ENCODE measurements at regions not wholly inside any gene's neighbourhood (a gene's known extent, or its start where the extent isn't known, plus 50 kb on each side); places are given as distances from the start of the nearest gene placed in this dataset.
"Not testable (repeated sequence)": the region's sequence is repeated elsewhere in the genome, so short reads cannot be mapped to it uniquely, and the experiment has no call there.

GRCh38 chr2:75870651-75871137 is 160.0 kb upstream of the GCFC2 start:
- no peaks in the 10 kb centered on the region for H4K20me1 ChIP-seq
- no peaks in the 10 kb centered on the region for H3K27me3 ChIP-seq
- H3K36me3 ChIP-seq, result no peaks in the 10 kb centered on the region
- 0 out of 22 replicates have a peak, but pooled peaks cover 0 to 5% (median 0%) of the 10 kb centered on the region in 11 experiments for H3K9me3 ChIP-seq (replicated peaks in 1 of 11)
- no peak overlapping the region for H3K9ac ChIP-seq
- TF ChIP-seq Cebpa-rat (IDR thresholded peaks at IDR 0.05), result no peak
- no peak overlapping the region for H3K4me3 ChIP-seq
- H3K4me1 ChIP-seq, result no peaks in the 10 kb centered on the region
- no peak overlapping the region for H3K4me2 ChIP-seq
- no peak overlapping the region for H3K27ac ChIP-seq

- Histone ChIP-seq H3K9ac (no peak overlapping the region), H3K36me3 (no peaks in the 10 kb centered on the region), H3K4me3 (no peak overlapping the region), H3K27ac (no peak overlapping the region), H3K4me2 (no peak overlapping the region), H3K27me3 (no peaks in the 10 kb centered on the region), H3K9me3 (replicated peaks in 1 of 11) (0 out of 22 replicates have a peak, but pooled peaks cover 0 to 5% (median 0%) of the 10 kb centered on the region in 11 experiments), H4K20me1 (no peaks in the 10 kb centered on the region), H3K4me1 (no peaks in the 10 kb centered on the region)
- TF ChIP-seq Cebpa-rat (IDR thresholded peaks at IDR 0.05), result no peak
These were observed 159.4 kb upstream of the GCFC2 start for GRCh38 chr2:75870133-75870532.

DNA sequence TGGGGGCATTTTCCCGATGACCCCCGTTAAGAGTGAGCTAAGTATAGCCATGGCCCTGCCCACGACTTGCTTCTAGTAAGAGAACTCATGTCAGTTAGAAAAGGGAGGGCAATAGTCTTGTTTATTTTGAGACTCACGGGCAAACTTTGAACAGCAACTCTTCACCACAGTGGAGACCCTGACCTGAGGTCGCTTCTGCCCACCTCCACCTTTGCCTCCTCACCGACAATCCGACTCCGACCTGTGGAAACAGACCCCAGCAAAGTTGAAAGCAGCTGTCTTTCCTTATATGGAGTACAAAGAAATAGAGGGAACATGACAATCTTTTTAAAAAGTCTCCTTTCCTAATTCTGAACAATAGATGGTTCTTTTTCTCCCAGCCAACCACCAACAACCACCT is 155.0 kb upstream of the GCFC2 start:
- H3K9me3 ChIP-seq (replicated peaks in 1 of 11), result no peaks in the 10 kb centered on the region
- H3K27ac ChIP-seq, result no peak overlapping the region
- TF ChIP-seq Cebpa-rat (IDR thresholded peaks at IDR 0.05), result no peak
- H3K9ac ChIP-seq, result no peak overlapping the region
- H3K27me3 ChIP-seq, result no peaks in the 10 kb centered on the region
- no peaks in the 10 kb centered on the region for H3K36me3 ChIP-seq
- no peak overlapping the region for H3K4me3 ChIP-seq
- no peaks in the 10 kb centered on the region for H4K20me1 ChIP-seq
- H3K4me2 ChIP-seq, result no peak overlapping the region
- H3K4me1 ChIP-seq, result no peaks in the 10 kb centered on the region

- Histone ChIP-seq H3K4me2 (no peak overlapping the region), H3K36me3 (no peaks in the 10 kb centered on the region), H3K9me3 (replicated peaks in 1 of 11) (no peaks in the 10 kb centered on the region), H3K27ac (no peak overlapping the region), H3K9ac (no peak overlapping the region), H3K27me3 (no peaks in the 10 kb centered on the region), H4K20me1 (no peaks in the 10 kb centered on the region), H3K4me3 (no peak overlapping the region), H3K4me1 (no peaks in the 10 kb centered on the region)
- no peak for TF ChIP-seq Cebpa-rat (IDR thresholded peaks at IDR 0.05)
These were observed 154.4 kb upstream of the GCFC2 start for GRCh38 chr2:75865083-75865482.

DNA sequence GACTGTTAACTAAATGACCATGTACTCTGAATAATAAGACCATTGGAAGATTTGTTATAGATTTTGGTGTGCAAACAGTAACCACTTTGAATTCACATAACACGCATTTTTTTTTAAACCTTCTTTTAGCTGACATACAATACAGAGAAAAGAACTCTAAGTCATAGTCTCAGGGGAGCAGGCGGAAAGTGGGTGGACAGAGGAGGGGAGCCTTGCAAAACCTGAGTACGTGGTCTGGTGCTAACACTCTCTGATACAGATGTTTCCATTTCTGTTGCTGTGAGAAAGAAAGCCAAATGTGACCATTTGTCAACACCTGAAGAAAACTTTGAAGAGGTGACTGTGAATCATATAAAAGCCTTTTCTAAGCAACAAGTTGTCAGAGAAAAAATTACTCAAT is 151.8 kb upstream of the GCFC2 start:
- no peak overlapping the region for H3K27ac ChIP-seq
- no peaks in the 10 kb centered on the region for H3K27me3 ChIP-seq
- no peak overlapping the region for H3K4me3 ChIP-seq
- H3K9me3 ChIP-seq (replicated peaks in 1 of 11), result no peaks in the 10 kb centered on the region
- H3K4me2 ChIP-seq, result no peak overlapping the region
- no peak for TF ChIP-seq Cebpa-rat (IDR thresholded peaks at IDR 0.05)
- no peak overlapping the region for H3K9ac ChIP-seq
- no peaks in the 10 kb centered on the region for H3K36me3 ChIP-seq
- no peaks in the 10 kb centered on the region for H3K4me1 ChIP-seq
- no peaks in the 10 kb centered on the region for H4K20me1 ChIP-seq

- peaks cover 15 to 24% (median 20%) of the 10 kb centered on the region in 11 experiments for H3K9me3 ChIP-seq (replicated peaks in 1 of 11)
- H3K27ac ChIP-seq, result no peak overlapping the region
- H3K36me3 ChIP-seq, result no peaks in the 10 kb centered on the region
- no peak overlapping the region for H3K9ac ChIP-seq
- no peak for TF ChIP-seq Cebpa-rat (IDR thresholded peaks at IDR 0.05)
- H3K4me1 ChIP-seq, result no peaks in the 10 kb centered on the region
- H3K4me3 ChIP-seq, result no peak overlapping the region
- H3K4me2 ChIP-seq, result no peak overlapping the region
- no peaks in the 10 kb centered on the region for H4K20me1 ChIP-seq
- H3K27me3 ChIP-seq, result no peaks in the 10 kb centered on the region
These were observed 142.7 kb upstream of the GCFC2 start for GRCh38 chr2:75853436-75853835.

GRCh38 chr2:75852639-75853038 is 141.9 kb upstream of the GCFC2 start:
- H3K4me3 ChIP-seq, result no peak overlapping the region
- H3K9ac ChIP-seq, result no peak overlapping the region
- H3K4me1 ChIP-seq, result no peaks in the 10 kb centered on the region
- no peak overlapping the region for H3K4me2 ChIP-seq
- H3K9me3 ChIP-seq (replicated peaks in 1 of 11), result peaks cover 15 to 24% (median 20%) of the 10 kb centered on the region in 11 experiments
- no peaks in the 10 kb centered on the region for H4K20me1 ChIP-seq
- no peak overlapping the region for H3K27ac ChIP-seq
- H3K36me3 ChIP-seq, result no peaks in the 10 kb centered on the region
- TF ChIP-seq Cebpa-rat (IDR thresholded peaks at IDR 0.05), result no peak
- no peaks in the 10 kb centered on the region for H3K27me3 ChIP-seq

GRCh38 chr2:75846683-75847190 is 136.0 kb upstream of the GCFC2 start:
- no peaks in the 10 kb centered on the region for H3K9me3 ChIP-seq (replicated peaks in 1 of 11)
- no peak overlapping the region for H3K9ac ChIP-seq
- no peaks in the 10 kb centered on the region for H3K36me3 ChIP-seq
- no peak overlapping the region for H3K4me3 ChIP-seq
- no peaks in the 10 kb centered on the region for H4K20me1 ChIP-seq
- H3K4me1 ChIP-seq, result peaks cover 0 to 20% (median 0%) of the 10 kb centered on the region in 10 experiments; a peak in 5 of 20 replicates
- no peak for TF ChIP-seq Cebpa-rat (IDR thresholded peaks at IDR 0.05)
- no peak overlapping the region for H3K27ac ChIP-seq
- no peaks in the 10 kb centered on the region for H3K27me3 ChIP-seq
- no peak overlapping the region for H3K4me2 ChIP-seq

DNA sequence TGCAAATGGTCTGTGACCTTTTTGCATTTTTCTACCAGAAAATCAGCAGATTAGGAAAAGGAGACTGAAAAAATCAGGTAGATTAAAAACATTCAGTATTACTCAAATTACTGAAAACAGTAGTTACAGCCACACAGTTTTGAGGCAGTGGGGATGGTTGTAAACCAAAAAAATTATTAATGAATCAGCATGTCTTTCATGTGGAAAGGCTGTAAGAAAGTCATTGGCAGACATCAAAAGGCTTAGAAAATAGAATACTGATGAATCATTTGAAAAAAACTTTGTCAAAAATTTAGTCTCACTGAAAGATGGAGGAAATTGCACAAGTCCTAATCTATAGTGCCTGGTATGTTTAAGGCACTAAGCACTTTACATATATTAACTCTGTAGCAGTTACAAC is 133.9 kb upstream of the GCFC2 start:
- Histone ChIP-seq H3K4me2 (peak overlapping the region in 1 of 11 experiments; percentile 6; a peak in 1 of 22 replicates), H3K4me1 (peaks cover 0 to 20% (median 0%) of the 10 kb centered on the region in 10 experiments; a peak in 5 of 20 replicates), H3K9me3 (replicated peaks in 1 of 11) (no peaks in the 10 kb centered on the region), H3K4me3 (no peak overlapping the region), H3K9ac (no peak overlapping the region), H3K27ac (no peak overlapping the region), H3K36me3 (no peaks in the 10 kb centered on the region), H3K27me3 (no peaks in the 10 kb centered on the region), H4K20me1 (no peaks in the 10 kb centered on the region)
- no peak for TF ChIP-seq Cebpa-rat (IDR thresholded peaks at IDR 0.05)

GRCh38 chr2:75834588-75834987 is 123.9 kb upstream of the GCFC2 start:
- H3K4me1 ChIP-seq; H3K4me3 ChIP-seq; H3K27ac ChIP-seq; H4K20me1 ChIP-seq; H3K9ac ChIP-seq; H3K4me2 ChIP-seq; H3K27me3 ChIP-seq; H3K9me3 ChIP-seq (replicated peaks in 1 of 11); H3K36me3 ChIP-seq: not testable (repeated sequence)
